ENCODE measurements at regions not wholly inside any gene's neighbourhood (a gene's known extent, or its start where the extent isn't known, plus 50 kb on each side); places are given as distances from the start of the nearest gene placed in this dataset.

DNA sequence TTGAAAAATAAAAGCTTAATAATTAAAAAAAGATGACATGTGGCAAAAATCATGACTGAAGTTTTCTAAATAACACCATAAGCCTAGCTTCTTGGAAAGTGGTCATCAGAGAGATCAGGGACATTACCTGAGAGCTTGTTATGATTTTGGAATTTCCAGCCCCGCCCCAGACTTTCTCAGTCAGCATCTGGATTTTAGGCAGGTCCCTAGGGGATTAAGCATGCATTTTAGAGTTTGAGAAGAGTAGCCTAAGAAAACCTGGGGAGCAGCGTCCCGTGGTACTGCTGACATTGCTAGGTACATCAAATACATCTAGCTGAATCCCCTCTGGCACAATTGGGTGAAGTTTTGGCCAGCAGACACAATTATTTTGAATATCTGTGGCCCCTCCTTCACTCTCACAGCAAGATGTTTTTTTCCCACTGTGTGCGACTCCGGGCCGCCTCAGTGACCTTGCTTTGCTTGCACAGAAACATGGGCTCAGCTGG is 58.7 kb upstream of the MEF2A start:
- TF ChIP-seq, protein P1, sequence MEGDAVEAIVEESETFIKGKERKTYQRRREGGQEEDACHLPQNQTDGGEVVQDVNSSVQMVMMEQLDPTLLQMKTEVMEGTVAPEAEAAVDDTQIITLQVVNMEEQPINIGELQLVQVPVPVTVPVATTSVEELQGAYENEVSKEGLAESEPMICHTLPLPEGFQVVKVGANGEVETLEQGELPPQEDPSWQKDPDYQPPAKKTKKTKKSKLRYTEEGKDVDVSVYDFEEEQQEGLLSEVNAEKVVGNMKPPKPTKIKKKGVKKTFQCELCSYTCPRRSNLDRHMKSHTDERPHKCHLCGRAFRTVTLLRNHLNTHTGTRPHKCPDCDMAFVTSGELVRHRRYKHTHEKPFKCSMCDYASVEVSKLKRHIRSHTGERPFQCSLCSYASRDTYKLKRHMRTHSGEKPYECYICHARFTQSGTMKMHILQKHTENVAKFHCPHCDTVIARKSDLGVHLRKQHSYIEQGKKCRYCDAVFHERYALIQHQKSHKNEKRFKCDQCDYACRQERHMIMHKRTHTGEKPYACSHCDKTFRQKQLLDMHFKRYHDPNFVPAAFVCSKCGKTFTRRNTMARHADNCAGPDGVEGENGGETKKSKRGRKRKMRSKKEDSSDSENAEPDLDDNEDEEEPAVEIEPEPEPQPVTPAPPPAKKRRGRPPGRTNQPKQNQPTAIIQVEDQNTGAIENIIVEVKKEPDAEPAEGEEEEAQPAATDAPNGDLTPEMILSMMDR (IDR thresholded peaks at IDR 0.05) = no peak
- TF ChIP-seq POLR2AphosphoS5 (IDR thresholded peaks at IDR 0.05) (no peak), EP300 (IDR thresholded peaks at IDR 0.05; ENCODE audit: low read depth) (no peak), POLR2A (IDR thresholded peaks at IDR 0.05) (no peak)
- H3K27me3 ChIP-seq = no peaks in the 10 kb centered on the region
- peaks cover 4 to 20% (median 5%) of the 10 kb centered on the region in 4 donors for H3K4me1 ChIP-seq
- DNase-seq = no peak
- no peaks in the 10 kb centered on the region for H3K36me3 ChIP-seq
- WGBS, 2 donors (ENCODE audit: low coverage in 1 of 2) = 57% methylated on average over 6 of the region's 6 CpGs; no CpG with 5 or more reads in 1 of the 2 donors
- in situ Hi-C loops (cut with MboI; ENCODE audit: low pct_ligation_motif_present in 1 of 4, low pct_unique_long_range_greater_than_20kb in 1 of 4, low sequenced_read_pairs in 3 of 4) = no loop called here
- peak overlapping the region; percentile 54 to 64 (median 62) for H3K27ac ChIP-seq
- no peaks in the 10 kb centered on the region for H3K9me3 ChIP-seq
- intact Hi-C loops (cut with DNase I; ENCODE audit: low total_unique reads) = no loop called here
- H3K4me3 ChIP-seq = no peak overlapping the region

DNA sequence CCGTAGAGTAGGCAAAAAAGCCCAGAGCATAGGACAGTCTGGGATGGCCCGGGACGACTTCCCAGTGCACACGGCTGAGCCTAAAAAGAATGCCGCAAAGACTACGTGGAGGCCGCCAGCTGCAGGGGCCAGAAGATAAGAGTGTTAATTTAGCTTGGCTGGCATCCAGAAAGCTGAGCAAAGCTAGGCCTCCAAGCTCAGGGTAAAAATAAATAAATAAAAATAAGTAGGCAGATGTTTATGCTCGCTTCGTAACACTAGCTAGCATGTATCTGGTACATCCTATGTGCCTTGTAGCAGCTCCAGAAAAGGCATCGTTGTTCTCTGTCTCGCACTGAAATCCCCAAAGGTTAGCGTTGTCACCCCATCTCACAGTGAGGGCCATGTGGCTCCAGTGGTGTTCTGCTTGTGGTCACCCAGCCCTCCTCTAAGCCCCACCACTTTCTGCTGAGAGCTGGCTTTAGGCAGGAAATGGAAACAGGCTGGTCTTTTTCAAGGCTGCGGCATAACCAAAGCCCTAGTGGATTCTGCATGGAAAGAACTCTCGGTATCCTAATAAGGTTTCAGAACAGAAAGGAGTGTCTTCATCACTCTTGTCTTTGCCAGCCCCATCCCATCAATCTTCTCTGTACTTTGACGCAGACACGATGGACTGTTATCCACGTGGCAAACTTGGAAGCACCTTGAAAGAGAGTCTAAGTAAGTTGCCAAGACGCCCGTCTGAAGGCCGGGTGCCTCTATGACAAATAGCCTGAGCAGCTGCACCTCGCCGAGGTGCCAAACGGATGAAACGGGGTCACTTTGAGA is 58.1 kb upstream of the MEF2A start:
- Histone ChIP-seq H3K4me3 (no peak overlapping the region), H3K4me1 (peaks cover 4 to 20% (median 5%) of the 10 kb centered on the region in 4 donors), H3K27ac (peak overlapping the region; percentile 54 to 64 (median 62)), H3K36me3 (no peaks in the 10 kb centered on the region), H3K27me3 (no peaks in the 10 kb centered on the region), H3K9me3 (no peaks in the 10 kb centered on the region)
- WGBS, 2 donors (ENCODE audit: low coverage in 1 of 2) = 53% methylated on average over 24 of the region's 24 CpGs; no CpG with 5 or more reads in 1 of the 2 donors
- DNase-seq = no peak
- in situ Hi-C loops (cut with MboI; ENCODE audit: low pct_ligation_motif_present in 1 of 4, low pct_unique_long_range_greater_than_20kb in 1 of 4, low sequenced_read_pairs in 3 of 4) (no loop called here), intact Hi-C loops (cut with DNase I; ENCODE audit: low total_unique reads) (no loop called here)
- no peak for TF ChIP-seq POLR2A (IDR thresholded peaks at IDR 0.05)
- peak in 2 of 3 donors; percentile 21 to 31 for TF ChIP-seq POLR2AphosphoS5 (IDR thresholded peaks at IDR 0.05)

DNA sequence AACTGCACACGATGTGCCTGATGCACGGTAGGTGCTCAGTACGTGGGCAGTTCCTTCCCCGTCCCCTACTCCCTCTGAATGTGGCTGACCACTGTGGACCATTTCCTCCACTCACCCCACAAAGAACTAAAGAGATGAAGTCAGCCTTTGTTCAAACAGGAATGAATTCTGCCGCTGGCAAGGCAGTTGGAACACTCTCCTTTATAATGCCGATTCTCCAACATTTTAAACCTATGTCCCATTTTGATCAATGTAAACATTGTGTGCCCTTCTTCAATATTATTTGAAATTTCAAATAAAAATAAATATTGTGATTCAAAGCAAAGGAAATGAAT is 57.5 kb upstream of the MEF2A start:
- Histone ChIP-seq H3K27me3 (no peaks in the 10 kb centered on the region), H3K4me1 (peaks cover 4 to 20% (median 5%) of the 10 kb centered on the region in 4 donors), H3K36me3 (no peaks in the 10 kb centered on the region), H3K4me3 (no peak overlapping the region), H3K27ac (peak overlapping the region; percentile 54 to 64 (median 62)), H3K9me3 (no peaks in the 10 kb centered on the region)
- WGBS, 2 donors (ENCODE audit: low coverage in 1 of 2) = 68 to 84% methylated on average over 3 to 6 of the region's 6 CpGs
- in situ Hi-C loops (cut with MboI; ENCODE audit: low pct_ligation_motif_present in 1 of 4, low pct_unique_long_range_greater_than_20kb in 1 of 4, low sequenced_read_pairs in 3 of 4) (no loop called here), intact Hi-C loops (cut with DNase I; ENCODE audit: low total_unique reads) (no loop called here)
- TF ChIP-seq POLR2A (IDR thresholded peaks at IDR 0.05) (no peak), POLR2AphosphoS5 (IDR thresholded peaks at IDR 0.05) (peak in 1 of 3 donors; percentile 0)
- DNase-seq = no peak

DNA sequence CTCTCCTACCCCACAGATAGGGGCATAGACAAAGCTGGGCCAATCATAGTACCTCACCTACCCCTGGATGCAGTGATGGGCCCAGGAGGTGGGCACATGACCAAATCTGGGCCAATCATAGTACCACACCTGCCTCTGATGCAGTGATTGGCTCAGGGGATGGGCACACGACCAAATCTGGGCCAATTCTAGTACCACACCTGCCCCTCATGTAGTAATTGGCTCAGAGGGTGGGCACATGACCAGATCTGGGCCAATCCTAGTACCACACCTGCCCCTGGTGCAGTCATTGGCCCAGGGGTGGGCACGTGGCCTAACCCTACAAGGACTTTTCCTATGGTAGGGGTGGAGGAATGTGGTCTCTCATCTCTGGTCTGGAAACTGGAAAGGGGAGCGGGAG is 56.9 kb upstream of the MEF2A start:
- intact Hi-C loops (cut with DNase I; ENCODE audit: low total_unique reads) (no loop called here), in situ Hi-C loops (cut with MboI; ENCODE audit: low pct_ligation_motif_present in 1 of 4, low pct_unique_long_range_greater_than_20kb in 1 of 4, low sequenced_read_pairs in 3 of 4) (no loop called here)
- H3K4me1 ChIP-seq = peaks cover 4 to 20% (median 5%) of the 10 kb centered on the region in 4 donors

More for the DNA sequence above, 56.9 kb upstream of the MEF2A start:
- 83% methylated on average over 3 of the region's 3 CpGs; no CpG with 5 or more reads in 1 of the 2 donors for WGBS, 2 donors (ENCODE audit: low coverage in 1 of 2)
- no peaks in the 10 kb centered on the region for H3K27me3 ChIP-seq
- DNase-seq = no peak
- TF ChIP-seq POLR2A (IDR thresholded peaks at IDR 0.05) = no peak
- TF ChIP-seq POLR2AphosphoS5 (IDR thresholded peaks at IDR 0.05) = no peak
- TF ChIP-seq, protein P1 (IDR thresholded peaks at IDR 0.05) = no peak
- no peak for TF ChIP-seq EP300 (IDR thresholded peaks at IDR 0.05; ENCODE audit: low read depth)
- no peaks in the 10 kb centered on the region for H3K9me3 ChIP-seq
- no peak overlapping the region for H3K27ac ChIP-seq
- H3K4me3 ChIP-seq = no peak overlapping the region
- H3K36me3 ChIP-seq = no peaks in the 10 kb centered on the region

Measured in transverse colon (tissue), 4 donors.